Neural progenitor cell (in vitro differentiated cells): ENCODE measurements at regions not wholly inside any gene's neighbourhood (a gene's known extent, or its start where the extent isn't known, plus 50 kb on each side); places are given as distances from the start of the nearest gene placed in this dataset.

ENCODE experiments used
- EZH2 ChIP-seq: fragments of 200-600 bp; sonication (generic); IDR thresholded peaks from 2 replicates; pipeline ENCODE4 v1.6.1; 2017; ENCODE audit warnings: antibody characterized with exemption, mild to moderate bottlenecking, moderate library complexity
- TF ChIP-seq, protein P1 (sequence below): fragments of 200-600 bp; sonication (generic); IDR thresholded peaks from 2 replicates; pipeline ENCODE4 v1.5.1; 2017; ENCODE audit warnings: antibody characterized with exemption, mild to moderate bottlenecking

DNA sequence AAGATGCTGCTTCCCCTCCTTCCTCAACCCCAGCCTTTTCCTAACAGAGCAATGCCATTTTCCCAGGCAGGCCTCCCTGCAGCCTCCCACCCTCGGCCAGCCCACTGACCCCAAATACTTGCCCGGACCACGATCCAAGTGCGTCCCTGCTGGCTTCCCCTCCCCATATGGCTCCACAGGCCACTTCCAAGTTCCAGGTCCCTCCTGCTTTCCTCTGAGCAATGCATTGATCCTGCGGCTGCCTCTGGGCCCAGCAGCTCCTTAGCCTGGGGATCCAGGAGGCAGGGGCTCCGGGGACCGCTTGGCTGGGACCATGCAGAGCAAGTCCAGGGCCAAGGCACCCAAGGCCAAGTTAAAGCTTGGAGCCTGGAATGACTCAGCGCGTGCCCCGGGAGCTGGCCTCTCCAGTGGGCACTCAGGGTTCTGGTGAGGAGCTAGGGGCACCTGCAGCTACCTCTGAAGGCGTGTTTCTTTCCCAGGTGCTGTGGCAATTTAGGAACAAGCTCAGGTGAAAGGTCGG lies 51.9 kb upstream of the ENPP7 start:
- TF ChIP-seq, protein P1, sequence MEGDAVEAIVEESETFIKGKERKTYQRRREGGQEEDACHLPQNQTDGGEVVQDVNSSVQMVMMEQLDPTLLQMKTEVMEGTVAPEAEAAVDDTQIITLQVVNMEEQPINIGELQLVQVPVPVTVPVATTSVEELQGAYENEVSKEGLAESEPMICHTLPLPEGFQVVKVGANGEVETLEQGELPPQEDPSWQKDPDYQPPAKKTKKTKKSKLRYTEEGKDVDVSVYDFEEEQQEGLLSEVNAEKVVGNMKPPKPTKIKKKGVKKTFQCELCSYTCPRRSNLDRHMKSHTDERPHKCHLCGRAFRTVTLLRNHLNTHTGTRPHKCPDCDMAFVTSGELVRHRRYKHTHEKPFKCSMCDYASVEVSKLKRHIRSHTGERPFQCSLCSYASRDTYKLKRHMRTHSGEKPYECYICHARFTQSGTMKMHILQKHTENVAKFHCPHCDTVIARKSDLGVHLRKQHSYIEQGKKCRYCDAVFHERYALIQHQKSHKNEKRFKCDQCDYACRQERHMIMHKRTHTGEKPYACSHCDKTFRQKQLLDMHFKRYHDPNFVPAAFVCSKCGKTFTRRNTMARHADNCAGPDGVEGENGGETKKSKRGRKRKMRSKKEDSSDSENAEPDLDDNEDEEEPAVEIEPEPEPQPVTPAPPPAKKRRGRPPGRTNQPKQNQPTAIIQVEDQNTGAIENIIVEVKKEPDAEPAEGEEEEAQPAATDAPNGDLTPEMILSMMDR, result no peak
- TF ChIP-seq EZH2, result no peak
